Hematopoietic multipotent progenitor cell treated with erythropoietin and hydrocortisone succinate and interleukin-3 and kit ligand, for 6 days (in vitro differentiated cells): ENCODE measurements at regions not wholly inside any gene's neighbourhood (a gene's known extent, or its start where the extent isn't known, plus 50 kb on each side); places are given as distances from the start of the nearest gene placed in this dataset.
A peak's percentile ranks its signal among the peaks of the same experiment; 100 is the strongest.
"Not testable (repeated sequence)": the region's sequence is repeated elsewhere in the genome, so short reads cannot be mapped to it uniquely, and the experiment has no call there.

Experiments
- DNase-seq: peaks from one replicate; pipeline ENCODE4 v3.0.0-alpha.2; 2015

DNA sequence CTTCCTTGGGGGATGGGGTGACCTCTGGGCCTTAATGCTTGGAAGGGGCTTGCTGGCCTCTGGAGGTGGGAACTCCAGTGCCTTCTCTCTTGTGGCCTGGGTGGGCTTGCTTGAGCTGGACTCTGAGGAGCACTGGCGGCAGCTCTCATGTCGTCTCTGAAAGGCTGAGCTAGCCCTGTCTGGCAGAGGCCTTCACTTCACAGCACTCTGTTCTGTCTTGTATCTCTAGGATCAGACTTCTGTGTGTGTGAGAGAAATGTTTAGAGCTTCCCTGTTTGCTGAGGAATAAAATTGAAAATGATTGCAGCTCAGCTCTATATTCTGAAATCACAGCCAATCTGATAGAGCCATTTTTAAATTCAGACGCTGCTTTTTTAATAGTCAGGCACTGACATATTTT, 185.3 kb downstream of the KCNRG start:
- no peak for DNase-seq

DNA sequence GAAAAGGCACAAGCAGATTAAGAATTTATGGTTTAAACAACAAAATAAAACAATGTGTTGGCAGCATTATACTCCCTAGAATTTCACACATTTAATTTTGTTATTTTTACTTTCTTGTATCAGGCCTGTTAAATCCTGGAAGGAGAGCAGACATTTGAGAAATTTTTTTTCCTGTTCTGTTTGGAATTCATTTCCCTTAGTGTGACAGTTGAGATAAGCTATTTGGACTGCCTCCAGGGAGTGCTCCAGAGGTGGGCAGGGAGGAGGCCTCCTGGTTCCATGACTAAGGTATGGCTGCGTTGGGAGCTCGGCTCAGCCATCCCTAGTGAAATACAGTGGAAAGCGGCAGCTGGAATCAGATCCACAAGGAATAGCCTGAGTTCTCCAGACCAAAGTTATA, 185.7 kb downstream of the KCNRG start:
- DNase-seq, result no peak

DNA sequence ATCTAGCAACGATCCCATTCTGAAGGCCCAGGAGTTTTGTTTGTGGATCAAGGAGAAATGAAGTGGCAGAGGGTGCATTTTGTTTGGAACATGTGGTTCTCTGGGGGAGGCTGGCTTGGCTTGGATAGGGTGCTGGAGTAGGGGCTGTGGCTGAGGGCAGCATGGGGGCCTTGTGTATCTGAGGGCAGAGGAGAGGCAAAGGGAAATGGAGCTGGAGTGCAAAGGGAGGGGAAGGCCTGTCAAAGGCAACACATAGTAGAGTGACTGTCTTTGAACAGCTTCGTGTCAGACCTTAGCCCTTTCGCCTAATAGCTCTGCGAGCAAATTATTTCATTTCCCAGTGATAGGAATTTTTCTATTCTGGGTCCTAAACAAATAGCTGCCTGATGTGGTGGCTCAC, 187.2 kb downstream of the KCNRG start:
- no peak for DNase-seq

DNA sequence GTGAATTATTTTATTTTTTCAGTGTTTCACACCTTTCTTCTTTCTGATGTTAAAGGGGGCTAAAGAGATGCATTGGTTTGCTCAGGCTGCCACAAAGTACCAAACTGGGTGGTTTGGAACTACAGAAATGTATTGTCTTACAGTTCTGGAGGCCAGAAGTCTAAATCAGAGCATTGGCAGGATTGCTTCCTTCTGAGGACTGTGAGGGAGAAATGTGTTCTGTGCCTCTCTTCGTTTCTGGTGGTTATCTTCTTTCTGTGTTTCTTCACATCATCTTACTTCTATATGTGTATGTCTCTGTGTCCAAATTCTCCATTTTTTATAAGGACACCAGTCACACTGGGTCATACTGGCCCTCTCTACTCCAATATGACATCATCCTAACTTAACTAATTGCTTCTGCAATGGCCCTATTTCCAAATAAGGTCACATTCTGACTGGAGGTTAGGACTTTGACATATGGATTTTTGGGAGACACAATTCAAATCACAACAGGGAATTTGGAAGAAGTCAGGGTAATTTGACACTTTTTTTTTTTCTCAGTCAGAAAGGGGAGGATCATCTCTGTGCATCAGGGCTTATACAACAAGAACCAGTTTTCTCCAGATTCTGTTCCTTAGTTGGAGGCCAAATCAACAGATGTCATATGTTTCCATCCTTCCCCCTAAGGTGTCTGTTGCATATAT, 188.2 kb downstream of the KCNRG start:
- DNase-seq, result no peak

DNA sequence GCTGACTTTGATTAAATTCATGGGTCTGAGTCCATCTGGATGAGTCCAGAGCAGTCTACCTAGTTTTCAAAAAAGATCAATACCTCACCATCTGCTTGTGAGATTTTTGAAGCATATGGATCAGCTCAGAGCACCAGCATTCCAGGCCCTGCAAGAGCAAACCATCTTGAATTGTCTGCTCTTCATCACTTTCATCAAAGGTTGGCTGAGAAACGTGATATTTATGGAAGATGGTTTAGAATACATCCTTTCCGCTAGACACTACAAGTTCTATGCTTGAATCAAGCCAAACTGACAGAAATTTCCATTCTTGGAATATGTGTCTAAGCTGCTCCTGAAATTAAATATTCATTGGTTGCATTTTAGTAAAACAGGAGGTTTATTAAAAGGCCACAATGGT, 190.3 kb downstream of the KCNRG start:
- no peak for DNase-seq

DNA sequence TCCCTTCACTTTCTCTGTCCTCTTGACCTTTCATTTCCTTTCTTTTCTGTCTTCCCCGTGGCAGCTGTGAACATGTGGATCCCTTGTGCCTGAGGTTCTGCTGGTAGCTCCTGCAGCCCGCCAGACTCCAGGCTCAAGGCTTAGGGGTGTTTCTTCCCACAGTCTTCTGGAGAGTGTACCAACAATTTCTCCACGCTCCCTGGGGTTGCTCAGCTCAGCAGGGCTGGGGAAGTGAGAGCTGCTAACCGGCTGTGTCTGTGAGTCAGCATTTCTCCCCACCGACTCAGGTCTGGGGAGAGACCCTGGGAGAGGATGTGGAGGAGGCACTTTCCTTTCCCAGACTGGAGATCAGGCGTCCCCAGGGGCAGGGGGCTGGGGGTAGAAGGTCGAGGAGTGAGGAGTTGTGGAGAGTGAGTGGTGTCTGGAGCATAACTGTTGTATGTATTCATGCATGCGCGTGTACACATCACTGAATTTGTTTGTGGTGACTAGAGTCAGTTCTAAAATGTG, 193.6 kb downstream of the KCNRG start:
- peak; percentile 67 for DNase-seq

DNA sequence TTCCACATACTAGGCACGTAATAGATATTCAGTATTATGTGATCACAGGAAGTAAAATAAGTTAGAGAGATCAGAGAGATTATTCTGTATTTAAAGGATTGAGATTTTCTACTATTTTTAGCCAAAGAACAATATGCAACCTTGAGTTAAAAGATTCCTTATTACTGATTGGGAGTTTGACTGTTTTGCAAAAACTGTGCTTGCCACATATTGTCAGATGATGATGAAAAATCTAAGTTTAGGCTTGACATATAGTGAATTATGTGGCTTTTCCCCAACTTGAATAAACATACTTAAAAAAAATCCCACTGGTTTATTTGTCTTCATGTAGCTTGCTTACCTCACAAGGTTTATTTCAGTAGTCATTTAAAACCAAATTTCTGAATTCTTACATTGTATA, 194.4 kb downstream of the KCNRG start:
- DNase-seq, result peak; percentile 16

DNA sequence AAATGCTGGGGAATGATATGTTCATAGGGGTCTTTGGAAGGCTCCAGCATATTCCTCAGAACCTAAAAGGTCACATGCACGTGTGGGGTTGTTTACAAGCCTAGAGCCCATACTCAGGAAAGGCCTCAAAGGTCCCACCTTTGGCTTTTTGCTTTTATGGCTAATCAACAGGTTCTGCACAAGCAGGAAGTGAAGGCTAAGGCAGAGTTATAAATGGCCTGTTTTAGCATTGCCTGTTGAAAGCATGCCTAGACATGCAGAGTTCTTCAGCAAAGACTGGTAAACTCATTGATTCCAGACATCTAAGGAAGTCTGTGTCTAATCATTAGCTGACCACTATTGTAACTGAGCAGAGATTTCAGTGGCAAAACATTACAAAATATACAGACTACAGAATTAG, 198.3 kb downstream of the KCNRG start:
- DNase-seq, result no peak

DNA sequence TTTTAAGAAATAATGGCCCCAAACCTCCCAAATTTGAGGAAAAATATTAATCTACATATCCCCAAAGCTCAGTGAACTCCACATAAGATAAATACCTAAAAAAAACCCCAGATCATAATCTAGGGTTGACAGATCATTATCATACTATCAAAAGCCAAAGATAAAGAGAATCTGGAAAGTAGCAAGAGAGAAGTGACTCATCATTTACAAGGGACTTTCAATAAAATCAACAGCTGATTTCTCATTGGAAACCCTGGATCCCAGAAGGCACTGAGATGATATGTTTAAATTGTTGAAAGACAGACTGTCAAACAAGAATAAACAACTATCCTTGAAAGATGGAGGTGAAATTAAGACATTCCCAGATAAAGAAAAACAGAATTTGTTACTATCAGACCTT, 199.3 kb downstream of the KCNRG start:
- DNase-seq, result no peak

DNA sequence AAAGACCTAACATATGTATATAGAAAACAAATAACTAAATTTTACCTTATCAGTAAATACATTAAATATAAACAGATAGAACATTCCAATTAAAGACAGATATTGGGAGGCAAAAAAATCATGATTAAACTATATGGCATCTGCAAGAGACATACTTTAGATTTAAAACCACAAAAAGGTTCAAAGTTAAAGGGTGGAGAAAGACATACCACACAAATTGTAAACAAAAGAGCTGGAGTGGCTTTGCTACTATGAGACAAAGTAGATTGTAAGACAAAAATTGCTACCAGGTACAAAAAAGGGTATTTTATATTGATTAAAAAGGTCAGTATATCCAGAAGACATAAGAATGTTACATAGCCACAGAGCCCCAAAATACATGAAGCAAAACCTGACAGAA, 200.2 kb downstream of the KCNRG start:
- no peak for DNase-seq

DNA sequence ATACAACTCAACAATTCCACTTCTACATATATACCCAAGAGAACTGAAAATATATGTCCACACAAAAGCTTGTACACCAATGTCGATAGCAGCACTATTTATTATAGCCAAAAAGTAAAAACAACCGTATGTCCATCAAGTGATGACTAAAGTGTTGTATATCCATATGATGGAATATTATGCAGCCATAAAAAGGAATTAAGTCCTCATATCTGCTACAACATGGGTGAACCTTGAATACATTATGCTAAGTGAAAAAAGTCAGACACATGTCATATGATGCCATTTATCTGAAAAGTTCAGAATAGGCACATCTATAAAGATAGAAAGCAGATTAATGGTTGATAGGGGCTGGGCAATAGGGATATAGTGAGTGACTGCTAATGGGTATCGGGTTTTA, 204.5 kb downstream of the KCNRG start:
- DNase-seq, result no peak

DNA sequence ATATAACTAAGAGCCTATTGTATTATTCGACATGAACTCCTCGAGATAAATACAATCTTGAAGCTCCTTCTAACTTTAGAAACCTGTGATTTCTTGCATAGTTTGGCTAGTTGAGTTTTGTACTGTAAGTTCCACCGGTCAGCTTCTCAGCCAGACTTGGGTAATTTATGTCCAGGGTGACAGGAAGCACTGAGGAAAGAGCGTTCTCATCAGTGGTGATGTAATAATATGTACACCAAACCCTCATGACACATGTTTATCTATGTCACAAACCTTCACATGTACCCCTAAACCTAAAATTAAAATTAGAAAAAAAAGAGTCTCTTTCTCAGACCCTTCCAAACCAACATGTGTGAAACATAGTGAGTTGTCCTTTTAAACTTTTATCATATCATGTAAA, 205.7 kb downstream of the KCNRG start:
- peak; percentile 23 for DNase-seq

DNA sequence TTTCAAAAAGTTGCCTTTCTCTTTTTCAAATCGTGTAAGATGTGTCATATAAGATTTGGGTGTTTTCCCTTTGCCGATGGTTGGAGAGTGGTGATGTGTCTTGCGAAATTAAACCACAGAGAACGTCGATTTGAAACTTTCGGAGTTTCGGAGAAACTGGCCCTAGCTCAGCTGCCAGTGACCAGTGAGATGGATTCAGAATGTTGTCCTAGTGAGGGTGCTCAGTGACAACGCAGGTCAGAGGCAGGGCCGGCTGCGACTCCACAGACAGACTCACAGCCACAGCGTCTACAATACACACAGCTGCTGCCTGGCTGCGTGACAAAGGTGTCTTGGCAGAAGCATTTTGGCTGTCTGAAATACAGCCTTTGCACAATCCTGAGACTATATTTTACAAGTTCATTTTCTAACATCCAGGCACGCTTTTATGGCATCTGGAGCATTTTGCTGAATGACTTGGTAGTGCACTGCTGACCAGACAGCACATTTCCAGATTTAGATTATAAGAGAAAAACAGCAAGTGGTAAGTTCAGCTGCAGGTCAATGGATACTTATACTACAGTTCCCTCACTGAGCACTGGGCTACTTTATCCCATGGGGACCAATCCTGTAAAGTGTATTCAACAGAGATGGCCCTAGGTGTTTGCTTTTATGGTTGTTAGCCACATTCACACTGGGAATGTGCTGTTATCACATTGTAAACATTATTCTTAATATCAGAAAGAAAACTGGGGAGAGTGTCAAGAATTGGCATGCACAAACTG, 207.5 kb downstream of the KCNRG start:
- no peak for DNase-seq

DNA sequence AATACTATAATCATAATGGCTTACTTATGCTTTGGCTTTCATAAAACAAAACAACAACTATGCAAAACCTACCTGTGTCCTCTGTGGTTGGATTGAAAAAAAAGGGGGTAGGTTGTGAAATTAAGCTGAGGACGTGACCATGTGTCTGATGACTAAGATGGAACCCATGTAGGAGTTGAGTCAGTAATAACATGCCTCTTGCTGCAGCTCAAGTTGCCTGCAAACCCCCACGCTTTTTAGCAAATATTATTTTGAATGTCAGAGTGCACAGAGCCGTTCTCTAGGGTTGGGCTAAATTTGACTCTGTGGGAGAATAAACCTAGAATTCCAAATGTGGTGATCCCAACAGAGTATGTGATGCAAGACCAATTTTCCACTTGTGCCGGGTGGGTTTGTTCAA, 209.3 kb downstream of the KCNRG start:
- DNase-seq, result no peak

DNA sequence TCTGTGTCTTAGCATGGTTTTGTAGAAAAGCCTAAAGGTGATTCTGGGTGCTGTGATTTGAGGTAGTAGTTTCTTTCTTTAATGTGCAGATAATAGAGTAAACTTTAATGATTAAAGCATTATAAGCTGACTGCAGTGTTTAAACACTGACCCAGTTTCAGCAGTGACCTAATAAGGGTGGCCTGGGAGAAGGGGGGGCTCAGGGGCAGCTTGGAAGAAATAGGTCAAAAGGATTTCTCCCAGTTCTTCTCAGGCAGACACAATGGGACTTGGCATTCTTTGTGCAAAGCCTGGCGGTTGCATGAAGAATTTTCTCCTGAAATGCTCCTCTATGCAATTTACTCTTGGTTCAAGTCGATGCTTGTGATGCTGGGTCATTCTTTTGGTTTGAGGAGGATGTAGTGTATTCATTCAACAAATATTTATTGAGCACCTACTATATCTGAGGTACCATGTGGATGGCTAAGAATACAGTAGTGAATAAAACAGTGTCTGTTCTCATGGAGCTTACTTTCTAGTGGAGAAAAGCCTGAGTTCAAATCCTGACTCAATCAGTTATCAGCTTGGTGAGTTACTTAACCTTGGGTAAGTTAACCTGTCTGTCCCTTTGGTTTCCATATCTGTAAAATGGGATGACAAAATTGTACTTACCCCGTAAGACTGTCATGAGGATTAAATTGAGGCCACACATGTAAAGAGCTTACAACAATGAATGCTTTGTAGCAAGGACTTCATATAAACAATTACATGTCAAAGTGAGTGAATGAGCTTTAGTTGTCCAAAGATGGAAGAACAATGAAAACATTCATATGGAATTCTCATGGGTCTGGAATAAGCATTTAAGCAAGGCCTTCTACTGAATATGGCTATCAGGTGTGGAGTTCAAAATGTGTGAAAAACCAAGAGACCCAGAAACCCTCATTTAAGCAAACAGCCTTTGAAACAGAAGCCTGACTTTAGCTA, 210.2 kb downstream of the KCNRG start:
- DNase-seq, result no peak

DNA sequence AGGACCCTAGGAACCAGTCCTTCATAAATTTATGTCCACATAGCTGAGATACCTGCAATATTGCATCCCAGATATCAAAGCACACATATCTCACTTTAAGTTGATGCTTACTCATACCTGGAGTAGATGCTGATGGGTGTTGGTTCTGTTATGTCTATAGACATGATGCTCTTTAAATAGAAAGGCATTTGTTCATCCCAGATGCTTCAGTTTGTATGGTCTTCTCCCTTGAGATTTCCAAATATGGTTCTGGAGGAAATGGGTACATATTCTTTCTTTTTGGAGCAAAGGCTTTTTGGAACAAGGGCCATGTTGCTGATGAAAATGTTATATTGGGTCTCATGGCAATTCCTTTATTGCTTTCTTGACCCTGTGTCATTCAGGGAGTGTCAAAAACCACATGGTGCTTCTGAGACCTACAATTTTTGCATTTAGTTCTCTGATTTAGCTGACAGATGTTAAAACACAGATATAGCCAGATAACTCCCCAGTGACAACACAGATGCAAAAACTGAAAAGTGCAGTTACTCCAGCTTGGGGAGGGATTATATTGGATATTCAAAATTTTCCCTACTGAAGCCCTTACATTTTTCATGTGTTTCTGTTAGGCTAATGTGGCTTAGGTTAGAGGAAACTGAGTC, 211.4 kb downstream of the KCNRG start:
- DNase-seq, result no peak

DNA sequence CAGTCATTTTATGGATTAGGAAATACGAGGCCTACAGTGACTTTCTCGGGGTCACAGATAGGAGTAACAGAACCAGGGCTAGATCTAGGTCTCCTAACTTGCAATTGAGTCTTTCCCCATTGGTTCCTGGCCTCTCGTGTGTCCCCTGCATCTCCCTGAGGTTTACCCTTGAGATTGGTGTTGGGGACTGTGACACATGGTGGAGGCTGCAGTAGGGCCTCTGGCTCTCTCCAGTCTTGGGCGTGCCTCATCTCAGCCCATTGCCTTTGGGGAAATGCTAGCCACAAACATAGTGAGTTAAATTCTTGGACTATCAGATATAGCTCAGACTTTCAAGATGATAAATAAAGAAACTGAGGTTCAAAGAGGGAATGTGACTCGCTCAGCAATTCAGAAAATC, 212.1 kb downstream of the KCNRG start:
- no peak for DNase-seq

DNA sequence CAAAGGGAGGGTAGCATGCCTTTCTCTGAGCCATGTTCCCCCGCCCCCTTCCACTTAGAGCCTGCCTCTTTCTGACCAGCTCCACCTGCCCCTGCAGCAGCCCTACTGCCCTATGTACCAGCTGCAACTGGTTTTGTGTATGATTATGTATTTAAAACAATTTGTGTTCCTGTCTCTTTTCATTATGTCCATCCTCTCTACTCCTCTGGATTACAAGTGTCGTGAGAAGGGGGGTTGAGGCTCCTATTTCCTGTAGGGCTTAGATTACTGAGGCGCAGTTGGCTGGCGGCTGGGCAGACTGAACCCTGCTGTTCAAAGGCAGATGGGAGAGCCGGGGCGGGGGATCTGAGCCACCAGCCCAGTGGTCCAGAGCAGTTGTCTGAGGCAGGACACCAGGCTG, 213.3 kb downstream of the KCNRG start:
- DNase-seq, result no peak

DNA sequence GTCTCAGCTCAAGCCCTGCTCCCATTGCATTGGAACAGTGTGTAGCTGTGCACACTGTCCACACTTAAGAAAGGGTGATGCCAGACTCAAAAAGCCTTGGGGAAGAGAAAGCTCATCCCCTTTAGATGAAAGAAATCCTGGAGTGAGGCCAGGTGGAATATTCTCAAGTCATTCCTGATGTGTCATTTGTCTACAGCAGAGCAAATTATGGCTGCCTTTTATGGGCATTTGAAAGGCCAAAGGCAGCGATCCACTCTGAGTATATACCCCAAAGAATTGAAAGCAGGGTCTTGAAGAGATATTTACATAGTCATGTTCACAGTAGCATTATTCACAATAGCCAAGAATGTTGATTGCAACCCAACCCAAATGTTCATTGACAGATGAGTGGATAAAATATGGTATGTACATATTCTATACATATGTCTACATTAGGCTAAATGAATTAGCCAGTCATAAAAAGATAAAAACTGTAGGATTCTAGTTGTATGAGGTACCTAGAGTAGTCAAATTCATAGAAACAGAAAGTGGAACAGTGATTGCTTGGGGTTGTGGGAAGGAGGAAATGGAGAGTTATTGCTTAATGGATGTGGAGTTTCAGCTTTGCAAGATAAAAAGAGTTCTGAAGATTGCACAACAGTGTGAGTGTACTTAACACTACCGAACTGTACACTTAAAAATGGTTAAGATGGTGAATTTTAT, 214.9 kb downstream of the KCNRG start:
- DNase-seq, result peak; percentile 77

DNA sequence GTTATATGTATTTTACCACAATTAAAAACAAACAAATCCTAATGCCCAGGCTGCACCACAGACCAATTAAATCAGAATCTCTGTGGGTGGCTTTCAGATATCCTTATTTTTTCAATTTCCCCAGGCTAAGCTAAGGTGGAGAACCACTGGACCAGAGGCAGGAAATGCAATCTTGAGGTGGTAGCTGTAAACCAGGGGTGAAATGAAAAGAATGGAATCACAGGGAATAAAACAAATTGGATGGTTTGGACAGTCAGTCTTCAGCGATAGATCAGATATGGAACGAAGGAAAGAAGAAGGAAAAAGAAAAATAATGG, 215.4 kb downstream of the KCNRG start:
- DNase-seq, result no peak

DNA sequence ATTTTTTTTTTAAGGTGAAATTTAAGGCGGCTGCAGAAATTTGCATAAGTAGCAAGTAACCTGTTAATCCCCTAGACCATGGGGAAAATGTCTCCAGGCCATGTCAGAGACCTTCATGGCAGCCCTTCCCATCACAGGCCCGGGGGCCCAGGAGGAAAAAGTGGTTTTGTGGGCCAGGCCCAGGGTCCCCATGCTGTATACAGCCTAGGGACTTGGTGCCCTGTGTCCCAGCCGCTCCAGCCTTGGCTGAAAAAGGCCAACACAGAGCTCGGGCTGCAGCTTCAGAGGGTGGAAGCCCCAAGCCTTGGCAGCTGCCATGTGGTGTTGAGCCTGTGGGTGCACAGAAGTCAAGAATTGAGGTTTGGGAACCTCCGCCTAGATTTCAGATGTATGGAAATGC, 218.3 kb downstream of the KCNRG start:
- not testable (repeated sequence) for DNase-seq

DNA sequence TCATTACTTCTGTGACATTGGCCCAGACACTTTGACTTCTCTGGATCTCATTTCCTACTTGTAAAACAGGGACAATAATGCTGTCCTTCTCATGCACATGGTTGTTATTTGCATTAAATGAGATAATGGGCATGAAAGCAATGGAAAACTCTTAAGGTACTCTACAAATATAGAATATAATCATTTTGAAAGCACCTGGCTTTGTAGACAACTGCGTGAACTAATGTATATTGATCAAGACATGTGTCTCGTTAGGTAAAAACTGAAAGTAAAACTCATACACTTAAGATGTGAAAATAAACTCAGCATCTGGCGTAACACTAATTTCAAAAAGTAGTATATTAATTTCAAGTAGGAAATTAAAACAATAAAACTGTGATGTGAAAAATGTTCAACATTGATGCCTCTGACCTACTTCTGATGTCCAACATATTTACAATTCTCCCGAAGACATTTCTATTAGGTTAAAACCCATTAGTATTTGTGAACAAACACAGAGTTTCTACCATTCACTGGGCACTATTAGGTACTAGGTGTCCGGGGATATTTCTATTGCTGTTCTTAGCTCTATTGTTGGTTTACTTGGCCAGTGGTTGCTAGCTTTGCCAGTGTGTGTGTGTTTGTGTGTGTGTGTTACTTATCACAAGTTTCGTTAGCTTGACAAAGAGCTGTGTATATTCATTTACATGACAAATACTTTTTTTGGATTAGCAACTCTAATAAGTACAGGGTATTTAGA, 220.5 kb downstream of the KCNRG start:
- no peak for DNase-seq
